ENCODE measurements at regions not wholly inside any gene's neighbourhood (a gene's known extent, or its start where the extent isn't known, plus 50 kb on each side); places are given as distances from the start of the nearest gene placed in this dataset.

GRCh38 chr6:74936886-74937285, 269.0 kb downstream of the COL12A1 start:
- TF ChIP-seq POLR2AphosphoS5 (IDR thresholded peaks at IDR 0.05; ENCODE audit: low read depth, low read length): no peak
- TF ChIP-seq SIN3A (IDR thresholded peaks at IDR 0.05; ENCODE audit: borderline replicate concordance, insufficient read depth, low read length): no peak

Measured in PFSK-1 (cell line).